Astrocyte (in vitro differentiated cells and primary cell): ENCODE measurements at regions not wholly inside any gene's neighbourhood (a gene's known extent, or its start where the extent isn't known, plus 50 kb on each side); places are given as distances from the start of the nearest gene placed in this dataset.
A peak's percentile ranks its signal among the peaks of the same experiment; 100 is the strongest.

Experiments
- DNase-seq: peaks from one replicate; pipeline ENCODE4 v3.0.0-alpha.2; 2010; ENCODE audit warnings: low read depth
- FAIRE-seq: peaks from 2 replicates; lab custom pipeline; 2011; peaks lifted over from hg19 to GRCh38; lab: Jason Lieb, UNC
- H2AFZ ChIP-seq: 2 replicates; pipeline ENCODE4 v1.6.0; 2012; ENCODE audit warnings: low read depth, low read length, inconsistent platforms
- H3K27ac ChIP-seq: 2 replicates; pipeline ENCODE4 v1.5.1; 2011; ENCODE audit warnings: low read depth, low read length, inconsistent platforms
- H3K27me3 ChIP-seq: 2 replicates; pipeline ENCODE4 v1.6.0; 2011; ENCODE audit warnings: low read length, inconsistent platforms; ENCODE audit not compliant: insufficient read depth
- H3K36me3 ChIP-seq: 2 replicates; pipeline ENCODE4 v1.5.1; 2011; ENCODE audit warnings: low read length, inconsistent platforms; ENCODE audit not compliant: insufficient read depth
- H3K4me1 ChIP-seq: 2 replicates; pipeline ENCODE4 v1.5.1; 2011; ENCODE audit warnings: low read length, inconsistent platforms; ENCODE audit not compliant: insufficient read depth
- H3K4me2 ChIP-seq: 2 replicates; pipeline ENCODE4 v1.6.0; 2012; ENCODE audit warnings: low read length, inconsistent platforms
- H3K4me3 ChIP-seq: 2 replicates; pipeline ENCODE4 v1.5.1; 2011; ENCODE audit warnings: low read depth, mild to moderate bottlenecking, low read length, inconsistent platforms; ENCODE audit not compliant: insufficient read depth
- H3K79me2 ChIP-seq: 2 replicates; pipeline ENCODE4 v1.6.0; 2012; ENCODE audit warnings: mild to moderate bottlenecking, low read length, inconsistent platforms; ENCODE audit not compliant: insufficient read depth
- H3K9ac ChIP-seq: 2 replicates; pipeline ENCODE4 v1.6.0; 2012; ENCODE audit warnings: mild to moderate bottlenecking, low read length, inconsistent platforms
- H3K9me3 ChIP-seq: 2 replicates; pipeline ENCODE4 v1.5.1; 2012; ENCODE audit warnings: low read depth, mild to moderate bottlenecking, low read length, inconsistent platforms; ENCODE audit not compliant: insufficient read depth
- H4K20me1 ChIP-seq: 2 replicates; pipeline ENCODE4 v1.6.0; 2012; ENCODE audit warnings: low read length, inconsistent platforms; ENCODE audit not compliant: insufficient read depth
- H3K27ac Mint-ChIP-seq: one replicate; pipeline ENCODE4 v1.8.0; 2021; ENCODE audit warnings: mild to moderate bottlenecking, mixed read lengths; ENCODE audit not compliant: unreplicated experiment
- H3K27me3 Mint-ChIP-seq: one replicate; pipeline ENCODE4 v1.8.0; 2021; ENCODE audit warnings: low read depth, mixed read lengths; ENCODE audit not compliant: unreplicated experiment
- H3K36me3 Mint-ChIP-seq: one replicate; pipeline ENCODE4 v1.8.0; 2021; ENCODE audit warnings: low read depth, mixed read lengths; ENCODE audit not compliant: unreplicated experiment
- H3K4me1 Mint-ChIP-seq: one replicate; pipeline ENCODE4 v1.8.0; 2021; ENCODE audit warnings: low read depth, mixed read lengths; ENCODE audit not compliant: unreplicated experiment
- H3K4me3 Mint-ChIP-seq: one replicate; pipeline ENCODE4 v1.8.0; 2021; ENCODE audit warnings: mild to moderate bottlenecking, moderate library complexity, mixed read lengths; ENCODE audit not compliant: unreplicated experiment
- H3K9me3 Mint-ChIP-seq: one replicate; pipeline ENCODE4 v1.8.0; 2021; ENCODE audit warnings: mild to moderate bottlenecking, mixed read lengths; ENCODE audit not compliant: unreplicated experiment
- EZH2 ChIP-seq: IDR thresholded peaks from 2 replicates; pipeline ENCODE4 v1.6.1; 2012; ENCODE audit warnings: mild to moderate bottlenecking, low read length, inconsistent platforms; ENCODE audit not compliant: insufficient read depth
- TF ChIP-seq, protein P1 (sequence below): IDR thresholded peaks from 2 replicates; pipeline ENCODE4 v1.5.1; 2011; ENCODE audit warnings: low read depth, mild to moderate bottlenecking, inconsistent platforms, low read length, moderate library complexity; ENCODE audit not compliant: insufficient read depth

- Mint-ChIP-seq H3K36me3 (no peaks in the 10 kb centered on the region), H3K9me3 (peaks cover 3% of the 10 kb centered on the region), H3K4me1 (no peaks in the 10 kb centered on the region), H3K4me3 (no peak overlapping the region), H3K27ac (no peak overlapping the region), H3K27me3 (no peaks in the 10 kb centered on the region)
- H3K27me3 ChIP-seq: no peaks in the 10 kb centered on the region
- H3K4me1 ChIP-seq: no peaks in the 10 kb centered on the region
- DNase-seq (peak; percentile 87), FAIRE-seq (no peak)
- no peak overlapping the region for H3K4me2 ChIP-seq
- H3K36me3 ChIP-seq: no peaks in the 10 kb centered on the region
- TF ChIP-seq, protein P1, sequence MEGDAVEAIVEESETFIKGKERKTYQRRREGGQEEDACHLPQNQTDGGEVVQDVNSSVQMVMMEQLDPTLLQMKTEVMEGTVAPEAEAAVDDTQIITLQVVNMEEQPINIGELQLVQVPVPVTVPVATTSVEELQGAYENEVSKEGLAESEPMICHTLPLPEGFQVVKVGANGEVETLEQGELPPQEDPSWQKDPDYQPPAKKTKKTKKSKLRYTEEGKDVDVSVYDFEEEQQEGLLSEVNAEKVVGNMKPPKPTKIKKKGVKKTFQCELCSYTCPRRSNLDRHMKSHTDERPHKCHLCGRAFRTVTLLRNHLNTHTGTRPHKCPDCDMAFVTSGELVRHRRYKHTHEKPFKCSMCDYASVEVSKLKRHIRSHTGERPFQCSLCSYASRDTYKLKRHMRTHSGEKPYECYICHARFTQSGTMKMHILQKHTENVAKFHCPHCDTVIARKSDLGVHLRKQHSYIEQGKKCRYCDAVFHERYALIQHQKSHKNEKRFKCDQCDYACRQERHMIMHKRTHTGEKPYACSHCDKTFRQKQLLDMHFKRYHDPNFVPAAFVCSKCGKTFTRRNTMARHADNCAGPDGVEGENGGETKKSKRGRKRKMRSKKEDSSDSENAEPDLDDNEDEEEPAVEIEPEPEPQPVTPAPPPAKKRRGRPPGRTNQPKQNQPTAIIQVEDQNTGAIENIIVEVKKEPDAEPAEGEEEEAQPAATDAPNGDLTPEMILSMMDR: no peak
- TF ChIP-seq EZH2: no peak
- H3K79me2 ChIP-seq: no peaks in the 10 kb centered on the region
- H3K9me3 ChIP-seq: no peaks in the 10 kb centered on the region
- no peak overlapping the region for H3K27ac ChIP-seq
- no peak overlapping the region for H3K9ac ChIP-seq
- H4K20me1 ChIP-seq: no peaks in the 10 kb centered on the region
- H2AFZ ChIP-seq: no peak overlapping the region
- H3K4me3 ChIP-seq: no peak overlapping the region
These were observed 144.3 kb upstream of the TFPI start for GRCh38 chr2:187698374-187699110.

- H3K27me3 ChIP-seq: no peaks in the 10 kb centered on the region
- H2AFZ ChIP-seq: no peak overlapping the region
- FAIRE-seq (no peak), DNase-seq (no peak)
- no peaks in the 10 kb centered on the region for H4K20me1 ChIP-seq
- no peaks in the 10 kb centered on the region for H3K4me1 Mint-ChIP-seq
- H3K27ac ChIP-seq: no peak overlapping the region
- no peak overlapping the region for H3K9ac ChIP-seq
- peaks cover 3% of the 10 kb centered on the region for H3K9me3 Mint-ChIP-seq
- H3K36me3 Mint-ChIP-seq: no peaks in the 10 kb centered on the region
- H3K4me2 ChIP-seq: no peak overlapping the region
- no peaks in the 10 kb centered on the region for H3K9me3 ChIP-seq
- TF ChIP-seq, protein P1: no peak
- TF ChIP-seq EZH2: no peak
- no peaks in the 10 kb centered on the region for H3K79me2 ChIP-seq
- H3K36me3 ChIP-seq: no peaks in the 10 kb centered on the region
- H3K4me3 Mint-ChIP-seq: no peak overlapping the region
- no peak overlapping the region for H3K27ac Mint-ChIP-seq
- no peaks in the 10 kb centered on the region for H3K27me3 Mint-ChIP-seq
- H3K4me1 ChIP-seq: no peaks in the 10 kb centered on the region
- H3K4me3 ChIP-seq: no peak overlapping the region
These were observed 147.9 kb upstream of the TFPI start for GRCh38 chr2:187702157-187702556.

DNA sequence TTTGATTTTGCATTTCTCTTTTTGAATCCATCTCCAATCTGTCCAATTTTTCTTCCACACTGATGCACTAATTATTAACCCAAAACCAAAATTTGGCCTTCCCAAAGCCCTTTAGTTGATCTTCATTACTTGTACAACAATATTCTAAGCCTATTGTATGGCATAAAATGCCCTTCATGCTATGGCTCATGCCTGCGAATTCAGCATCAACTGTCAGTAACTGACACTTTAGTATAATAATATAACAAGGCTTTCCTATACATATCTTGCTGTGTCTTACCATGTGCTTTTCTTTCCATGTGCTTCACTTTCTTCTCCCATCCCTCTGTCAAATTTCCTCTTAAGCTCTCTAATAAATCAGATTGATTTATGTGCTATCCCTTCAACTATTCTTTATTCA is 154.0 kb upstream of the TFPI start:
- DNase-seq: no peak
- Mint-ChIP-seq H3K4me3 (no peak overlapping the region), H3K27me3 (no peaks in the 10 kb centered on the region), H3K9me3 (no peaks in the 10 kb centered on the region), H3K36me3 (no peaks in the 10 kb centered on the region), H3K27ac (no peak overlapping the region), H3K4me1 (peaks cover 2% of the 10 kb centered on the region)
- Histone ChIP-seq H3K9me3 (no peaks in the 10 kb centered on the region), H3K36me3 (no peaks in the 10 kb centered on the region), H3K79me2 (no peaks in the 10 kb centered on the region), H3K4me2 (no peak overlapping the region), H3K4me3 (no peak overlapping the region), H2AFZ (no peak overlapping the region), H3K4me1 (no peaks in the 10 kb centered on the region), H4K20me1 (no peaks in the 10 kb centered on the region), H3K27me3 (no peaks in the 10 kb centered on the region), H3K27ac (no peak overlapping the region), H3K9ac (no peak overlapping the region)
- no peak for TF ChIP-seq EZH2
- TF ChIP-seq, protein P1: no peak
- no peak for FAIRE-seq
